PC-9 (cell line): ENCODE measurements at regions not wholly inside any gene's neighbourhood (a gene's known extent, or its start where the extent isn't known, plus 50 kb on each side); places are given as distances from the start of the nearest gene placed in this dataset.

Source experiments
- EZH2 ChIP-seq: fragments of 200-600 bp; sonication (generic); IDR thresholded peaks from 2 replicates; pipeline ENCODE4 v1.8.0; 2017; ENCODE audit warnings: antibody characterized with exemption, low read depth
- TF ChIP-seq, protein P1 (sequence below): fragments of 200-600 bp; sonication (generic); conservative IDR thresholded peaks from 2 replicates; pipeline ENCODE4 v1.6.1; 2017; ENCODE audit warnings: mixed run types, antibody characterized with exemption, mild to moderate bottlenecking, moderate library complexity

DNA sequence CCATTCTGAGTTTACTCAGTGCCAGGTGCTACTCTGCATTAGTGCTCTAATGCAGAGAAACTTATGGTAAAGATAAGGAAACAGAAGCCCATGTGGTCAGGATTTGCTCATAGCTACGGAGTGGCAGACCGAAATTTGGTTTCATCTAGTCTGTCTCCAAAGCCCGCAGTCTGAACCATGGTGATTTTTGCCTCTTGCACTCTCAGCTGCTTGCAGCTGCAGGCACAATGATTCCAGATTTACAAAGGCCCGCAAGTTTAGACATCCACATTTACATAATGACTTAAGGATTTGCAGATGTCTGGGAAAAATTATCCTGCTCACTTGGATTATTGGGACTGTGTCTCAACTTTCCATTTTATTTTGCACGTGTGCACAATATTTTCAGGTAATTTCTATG lies 161.3 kb upstream of the KCNJ6 start:
- TF ChIP-seq, protein P1, sequence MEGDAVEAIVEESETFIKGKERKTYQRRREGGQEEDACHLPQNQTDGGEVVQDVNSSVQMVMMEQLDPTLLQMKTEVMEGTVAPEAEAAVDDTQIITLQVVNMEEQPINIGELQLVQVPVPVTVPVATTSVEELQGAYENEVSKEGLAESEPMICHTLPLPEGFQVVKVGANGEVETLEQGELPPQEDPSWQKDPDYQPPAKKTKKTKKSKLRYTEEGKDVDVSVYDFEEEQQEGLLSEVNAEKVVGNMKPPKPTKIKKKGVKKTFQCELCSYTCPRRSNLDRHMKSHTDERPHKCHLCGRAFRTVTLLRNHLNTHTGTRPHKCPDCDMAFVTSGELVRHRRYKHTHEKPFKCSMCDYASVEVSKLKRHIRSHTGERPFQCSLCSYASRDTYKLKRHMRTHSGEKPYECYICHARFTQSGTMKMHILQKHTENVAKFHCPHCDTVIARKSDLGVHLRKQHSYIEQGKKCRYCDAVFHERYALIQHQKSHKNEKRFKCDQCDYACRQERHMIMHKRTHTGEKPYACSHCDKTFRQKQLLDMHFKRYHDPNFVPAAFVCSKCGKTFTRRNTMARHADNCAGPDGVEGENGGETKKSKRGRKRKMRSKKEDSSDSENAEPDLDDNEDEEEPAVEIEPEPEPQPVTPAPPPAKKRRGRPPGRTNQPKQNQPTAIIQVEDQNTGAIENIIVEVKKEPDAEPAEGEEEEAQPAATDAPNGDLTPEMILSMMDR = no peak
- TF ChIP-seq EZH2 = no peak
